ENCODE measurements at regions not wholly inside any gene's neighbourhood (a gene's known extent, or its start where the extent isn't known, plus 50 kb on each side); places are given as distances from the start of the nearest gene placed in this dataset.
"Not testable (repeated sequence)": the region's sequence is repeated elsewhere in the genome, so short reads cannot be mapped to it uniquely, and the experiment has no call there.

GRCh38 chr2:123451542-123451941, 573.5 kb upstream of the CNTNAP5 start:
- H3K4me1 ChIP-seq, result no peaks in the 10 kb centered on the region
- no peaks in the 10 kb centered on the region for H3K9me3 ChIP-seq
- H3K27me3 ChIP-seq, result no peaks in the 10 kb centered on the region
- TF ChIP-seq POLR2A (IDR thresholded peaks at IDR 0.05) (no peak), CTCF (IDR thresholded peaks at IDR 0.05) (no peak)
- H3K27ac ChIP-seq, result no peak overlapping the region
- intact Hi-C loops (cut with DNase I), result no loop called here
- 62 to 66% methylated on average over 4 of the region's 4 CpGs for WGBS, 2 donors
- DNase-seq, result no peak
- no peaks in the 10 kb centered on the region for H3K36me3 ChIP-seq
- no peak overlapping the region for H3K4me3 ChIP-seq

- Histone ChIP-seq H3K4me1 (no peaks in the 10 kb centered on the region), H3K4me3 (no peak overlapping the region), H3K36me3 (no peaks in the 10 kb centered on the region), H3K27ac (no peak overlapping the region), H3K9me3 (no peaks in the 10 kb centered on the region), H3K27me3 (no peaks in the 10 kb centered on the region)
- intact Hi-C loops (cut with DNase I), result no loop called here
- 70 to 72% methylated on average over 4 of the region's 4 CpGs for WGBS, 2 donors
- no peak for DNase-seq
- no peak for TF ChIP-seq CTCF (IDR thresholded peaks at IDR 0.05)
- no peak for TF ChIP-seq POLR2A (IDR thresholded peaks at IDR 0.05)
Measured at GRCh38 chr2:123453046-123453700, 571.9 kb upstream of the CNTNAP5 start.

GRCh38 chr2:123453772-123454171, 571.3 kb upstream of the CNTNAP5 start:
- TF ChIP-seq CTCF (IDR thresholded peaks at IDR 0.05) (no peak), POLR2A (IDR thresholded peaks at IDR 0.05) (no peak)
- intact Hi-C loops (cut with DNase I), result no loop called here
- no peaks in the 10 kb centered on the region for H3K36me3 ChIP-seq
- WGBS, 2 donors, result 59 to 82% methylated on average over 3 of the region's 3 CpGs
- no peak for DNase-seq
- H3K27ac ChIP-seq, result no peak overlapping the region
- H3K9me3 ChIP-seq, result no peaks in the 10 kb centered on the region
- no peak overlapping the region for H3K4me3 ChIP-seq
- H3K4me1 ChIP-seq, result no peaks in the 10 kb centered on the region
- H3K27me3 ChIP-seq, result no peaks in the 10 kb centered on the region

- H3K9me3 ChIP-seq; intact Hi-C loops (cut with DNase I); DNase-seq; H3K27me3 ChIP-seq; H3K4me3 ChIP-seq; H3K36me3 ChIP-seq; H3K27ac ChIP-seq; H3K4me1 ChIP-seq: not testable (repeated sequence)
- WGBS, 2 donors, result 88 to 89% methylated on average over 7 to 8 of the region's 8 CpGs
Measured at GRCh38 chr2:123455234-123455633, 569.9 kb upstream of the CNTNAP5 start.

- no peak for DNase-seq
- Histone ChIP-seq H3K36me3 (no peaks in the 10 kb centered on the region), H3K27ac (no peak overlapping the region), H3K4me1 (no peaks in the 10 kb centered on the region), H3K9me3 (no peaks in the 10 kb centered on the region), H3K4me3 (no peak overlapping the region), H3K27me3 (no peaks in the 10 kb centered on the region)
- intact Hi-C loops (cut with DNase I), result no loop called here
- 47 to 48% methylated on average over 2 of the region's 2 CpGs for WGBS, 2 donors
- TF ChIP-seq POLR2A (IDR thresholded peaks at IDR 0.05), result no peak
- TF ChIP-seq CTCF (IDR thresholded peaks at IDR 0.05), result no peak
Measured at GRCh38 chr2:123456416-123456815, 568.7 kb upstream of the CNTNAP5 start.

- Histone ChIP-seq H3K4me3 (no peak overlapping the region), H3K36me3 (no peaks in the 10 kb centered on the region), H3K9me3 (no peaks in the 10 kb centered on the region), H3K27ac (no peak overlapping the region), H3K27me3 (no peaks in the 10 kb centered on the region), H3K4me1 (no peaks in the 10 kb centered on the region)
- TF ChIP-seq POLR2A (IDR thresholded peaks at IDR 0.05) (no peak), CTCF (IDR thresholded peaks at IDR 0.05) (no peak)
- DNase-seq, result no peak
- intact Hi-C loops (cut with DNase I), result no loop called here
Measured at GRCh38 chr2:123463886-123464285, 561.2 kb upstream of the CNTNAP5 start.

Measured in esophagus squamous epithelium (tissue), 5 donors.